Urothelium cell line (cell line): ENCODE measurements at regions not wholly inside any gene's neighbourhood (a gene's known extent, or its start where the extent isn't known, plus 50 kb on each side); places are given as distances from the start of the nearest gene placed in this dataset.

Source experiments
- DNase-seq: peaks from one replicate; pipeline ENCODE4 v3.0.0; 2011; ENCODE audit warnings: low spot score, mixed read lengths
- FAIRE-seq: peaks from 2 replicates; lab custom pipeline; 2011; peaks lifted over from hg19 to GRCh38; lab: Jason Lieb, UNC

DNA sequence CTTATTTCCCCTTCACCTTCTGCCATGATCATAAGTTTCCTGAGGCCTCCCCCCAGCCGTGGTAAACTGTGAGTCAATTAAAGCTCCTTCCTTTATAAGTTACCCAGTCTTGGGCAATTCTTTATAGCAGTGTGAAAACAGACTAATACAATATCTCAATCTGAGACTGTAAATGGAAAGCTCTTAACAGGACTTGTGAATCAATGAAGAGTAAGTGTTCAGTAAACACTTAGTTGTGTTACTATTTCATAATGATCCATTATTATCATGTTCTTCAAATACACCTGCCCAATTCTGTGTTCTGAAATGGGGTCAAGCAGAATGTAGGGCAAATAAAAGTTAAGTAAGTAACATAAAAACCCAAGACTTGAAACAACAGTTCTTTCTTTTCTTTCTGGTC lies 266.2 kb downstream of the TENT5A start:
- FAIRE-seq (no peak), DNase-seq (no peak)

DNA sequence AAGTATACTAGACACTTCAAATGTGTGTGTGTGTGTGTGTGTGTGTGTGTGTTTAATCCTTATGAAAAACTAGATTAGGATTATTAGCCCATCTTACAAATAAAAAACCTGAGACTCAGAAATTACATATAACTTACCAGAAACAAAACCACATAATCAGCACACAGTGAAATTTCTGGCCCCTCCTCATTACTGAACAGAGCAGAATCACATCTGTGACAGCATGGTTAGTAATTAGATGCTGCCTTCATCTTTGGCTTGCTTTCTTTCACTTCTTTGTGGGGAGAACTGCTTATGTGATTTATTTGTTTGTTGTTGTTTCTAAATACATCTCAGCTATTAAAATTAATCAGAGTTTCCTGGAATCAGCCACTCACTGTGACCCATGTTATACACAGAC lies 267.1 kb downstream of the TENT5A start:
- DNase-seq (no peak), FAIRE-seq (no peak)

DNA sequence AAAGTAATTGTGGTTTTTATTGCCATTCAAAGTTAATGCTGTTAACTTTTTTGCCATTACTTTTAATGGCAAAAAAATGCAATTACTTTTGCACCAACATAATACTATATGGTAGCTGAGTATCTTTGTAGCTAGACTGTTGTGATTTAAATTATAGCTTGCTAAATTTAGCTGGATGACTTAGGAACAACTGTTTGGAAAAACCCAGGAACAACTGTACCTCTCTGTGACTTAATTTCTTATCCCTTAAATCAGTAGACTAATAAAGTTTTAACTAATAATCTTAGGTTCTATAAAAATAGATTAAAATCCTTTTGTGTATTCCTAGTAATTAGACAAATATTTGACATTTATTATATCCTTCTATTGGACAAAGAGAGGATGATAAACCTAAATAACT lies 268.2 kb downstream of the TENT5A start:
- FAIRE-seq: no peak
- DNase-seq: no peak

DNA sequence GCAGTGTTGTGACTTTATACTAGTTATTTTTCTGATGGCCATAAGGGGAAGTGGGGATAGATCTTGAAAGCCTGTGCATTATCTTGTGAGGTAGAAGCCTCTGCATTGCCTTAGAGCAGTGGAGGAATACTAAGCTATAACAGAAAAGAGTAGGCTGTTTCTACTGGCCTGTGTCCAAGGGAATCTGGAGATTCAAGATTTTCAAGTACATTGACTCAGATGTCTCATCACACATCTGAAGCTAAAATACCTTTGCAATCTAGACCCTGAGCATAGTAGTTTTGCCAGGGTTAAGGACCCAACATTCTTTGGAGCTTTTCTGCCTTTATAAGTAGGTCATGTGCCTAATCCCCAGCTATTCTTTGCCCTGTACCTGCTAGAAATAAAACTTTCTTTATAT lies 272.3 kb downstream of the TENT5A start:
- DNase-seq: no peak

DNA sequence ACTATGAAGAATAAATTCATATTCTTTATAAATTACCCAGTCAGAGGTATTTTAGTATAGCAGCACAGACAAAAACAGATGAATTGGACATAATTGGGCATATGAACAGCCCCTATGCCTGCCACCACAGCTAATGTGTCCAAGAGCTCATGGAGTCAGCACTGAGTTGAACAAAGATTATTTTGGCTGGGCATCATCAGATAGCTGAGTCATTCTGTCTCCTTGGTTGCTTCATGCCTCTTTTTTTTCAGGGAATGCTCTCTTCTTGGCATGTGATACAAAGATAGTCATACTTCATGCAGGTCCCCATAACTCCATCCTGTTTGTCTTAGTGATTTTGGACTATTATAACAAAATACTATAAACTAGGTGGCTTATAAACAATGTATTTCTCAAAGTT lies 275.6 kb downstream of the TENT5A start:
- DNase-seq (no peak), FAIRE-seq (no peak)

More for the DNA sequence above, 272.3 kb downstream of the TENT5A start:
- no peak for FAIRE-seq

DNA sequence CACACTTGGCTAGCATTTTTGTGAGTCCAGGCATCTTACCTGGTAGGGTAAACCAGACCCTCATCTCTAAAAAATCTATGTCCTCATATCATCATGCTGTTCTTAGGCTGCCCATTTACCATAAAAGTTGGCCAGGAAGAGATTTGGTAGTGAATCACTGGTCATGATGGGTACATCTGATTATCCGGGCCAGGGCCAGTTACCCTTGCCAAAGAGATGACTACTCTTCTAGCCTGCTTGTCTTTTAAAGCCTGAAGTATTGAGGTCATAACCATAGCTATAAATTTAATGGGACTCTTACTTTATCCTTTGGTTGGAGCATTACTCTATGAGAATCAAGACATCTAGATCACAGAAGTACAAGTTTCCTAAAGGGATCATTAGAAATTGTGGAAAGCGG lies 276.8 kb downstream of the TENT5A start:
- FAIRE-seq (no peak), DNase-seq (no peak)

DNA sequence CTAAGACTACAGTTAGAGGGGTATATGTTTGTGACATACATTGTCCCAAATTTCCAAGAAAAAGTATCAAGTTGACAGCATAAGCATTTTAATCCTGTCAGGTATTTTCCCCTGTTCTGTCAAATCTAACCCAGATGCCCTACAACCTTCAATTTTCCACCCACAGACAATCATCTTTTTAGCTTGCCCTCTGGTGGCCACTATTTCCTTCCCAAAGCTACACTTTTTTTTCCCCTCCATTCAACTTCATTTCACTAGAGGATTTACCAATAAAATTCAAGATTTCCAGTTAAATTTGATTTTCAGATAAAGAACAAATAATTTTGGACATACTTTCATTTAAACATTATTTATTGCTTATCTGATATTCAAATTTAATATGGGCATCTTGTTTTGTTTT lies 286.6 kb downstream of the TENT5A start:
- DNase-seq: no peak
- no peak for FAIRE-seq

DNA sequence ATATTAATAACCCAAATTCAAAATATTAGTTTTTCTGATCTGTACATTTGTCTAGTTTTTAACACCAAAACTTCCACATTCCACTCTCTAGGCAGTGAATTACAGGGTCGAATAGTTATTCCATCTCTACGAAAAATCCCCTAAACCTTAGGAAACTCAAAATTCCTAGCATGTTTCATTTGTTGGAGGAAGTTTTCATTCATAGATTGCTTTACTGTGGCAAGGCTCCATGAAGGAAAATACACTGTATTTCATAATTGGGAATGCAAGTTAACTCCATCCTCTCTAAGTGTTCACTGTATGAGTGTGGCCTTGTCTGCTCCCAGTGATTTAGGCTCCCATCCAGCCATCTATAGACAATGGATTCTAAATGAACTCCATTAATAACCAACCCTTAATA lies 296.1 kb downstream of the TENT5A start:
- DNase-seq (no peak), FAIRE-seq (no peak)

DNA sequence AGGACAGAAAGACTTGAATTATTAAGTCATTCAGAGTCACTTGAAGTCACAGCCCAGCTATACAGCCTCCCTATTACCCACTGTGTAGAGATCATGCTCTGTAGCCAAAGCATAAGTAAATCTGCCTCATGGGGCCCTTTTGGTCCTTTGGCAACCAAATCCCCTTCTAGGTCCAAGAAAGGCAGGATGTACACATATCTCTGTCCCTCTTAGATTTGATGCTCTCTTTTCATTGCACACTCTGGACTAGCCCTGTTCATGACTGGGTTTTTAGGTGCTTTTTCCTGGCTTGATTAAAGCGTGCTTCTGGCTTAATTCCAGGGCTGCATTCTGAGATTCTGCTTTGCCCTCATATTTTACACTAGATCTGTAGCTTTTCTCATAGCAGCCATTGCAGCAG lies 296.8 kb downstream of the TENT5A start:
- DNase-seq: no peak
- no peak for FAIRE-seq

DNA sequence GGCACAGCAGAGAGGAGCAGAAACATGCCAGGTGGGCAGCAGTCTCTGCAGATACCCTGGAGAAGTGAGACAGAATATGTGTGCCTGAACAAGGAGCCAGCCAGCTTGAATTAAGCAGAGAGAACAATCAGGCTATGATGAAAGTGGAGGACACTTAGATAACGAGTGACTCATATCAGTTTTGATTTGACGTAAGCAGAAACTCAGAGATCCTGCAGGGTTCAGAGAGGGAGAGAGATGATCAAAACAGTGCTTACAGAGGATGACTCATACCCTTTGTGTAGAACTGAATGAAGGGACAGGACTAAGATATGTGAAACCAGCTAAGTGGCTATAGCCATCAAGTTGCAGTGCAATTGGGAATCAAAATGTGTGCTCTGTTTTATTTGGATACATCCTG lies 300.7 kb downstream of the TENT5A start:
- no peak for FAIRE-seq
- peak; percentile 35 for DNase-seq

DNA sequence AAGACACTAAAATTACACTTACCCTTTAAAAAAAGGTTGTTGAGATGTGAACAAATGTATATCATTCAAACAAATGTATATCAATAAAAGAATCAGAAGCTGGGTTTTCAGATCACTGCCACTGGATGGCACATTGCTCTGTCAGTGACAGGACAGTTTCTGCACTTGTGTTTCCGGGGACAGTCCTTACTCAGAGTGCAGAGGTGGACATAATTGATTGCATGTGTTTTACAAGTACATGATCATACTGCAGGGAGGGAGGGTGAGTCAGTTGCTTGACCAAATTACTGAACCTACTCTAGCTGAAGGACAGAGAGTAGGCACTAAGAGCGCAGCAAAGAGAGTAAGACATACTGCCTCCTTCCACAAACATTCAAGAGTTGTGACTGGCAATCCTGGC lies 302.3 kb downstream of the TENT5A start:
- DNase-seq: no peak
- FAIRE-seq: no peak

DNA sequence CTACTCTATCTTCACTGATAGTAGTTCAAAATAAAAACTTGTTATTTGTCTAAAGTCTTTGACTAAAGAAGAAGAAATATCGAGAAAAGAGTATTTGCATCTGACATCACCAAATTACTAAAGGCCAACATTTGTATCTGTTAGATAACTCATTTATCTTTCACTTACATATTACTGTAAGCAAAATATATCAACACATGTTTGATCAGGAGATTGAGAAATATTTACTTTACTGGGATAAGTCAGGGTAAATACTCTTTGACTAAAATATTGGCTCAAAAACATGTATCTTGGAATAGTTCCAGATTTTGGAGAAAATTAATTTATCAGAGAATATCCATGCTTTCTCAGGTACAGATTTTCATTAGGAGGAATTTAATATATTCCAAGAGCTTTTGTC lies 306.0 kb downstream of the TENT5A start:
- FAIRE-seq (no peak), DNase-seq (no peak)

DNA sequence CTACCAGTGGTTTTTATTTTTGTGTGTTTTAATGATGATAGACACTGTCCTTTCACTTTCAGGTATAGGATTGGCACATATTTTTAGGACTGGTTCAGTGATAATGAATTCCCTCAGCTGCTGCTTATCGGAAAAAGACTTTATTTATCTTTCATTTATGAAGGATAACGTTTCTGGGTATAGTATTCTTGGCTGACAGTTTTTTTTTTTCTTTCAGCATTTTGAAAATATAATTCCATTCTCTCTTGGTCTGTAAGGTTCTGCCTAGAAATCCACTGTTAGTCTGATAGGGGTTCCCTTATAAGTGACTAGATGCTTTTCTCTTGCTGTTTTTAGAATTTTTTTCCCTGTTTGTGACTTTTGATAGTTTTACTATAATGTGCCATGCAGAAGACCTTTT lies 313.1 kb downstream of the TENT5A start:
- FAIRE-seq (no peak), DNase-seq (no peak)

DNA sequence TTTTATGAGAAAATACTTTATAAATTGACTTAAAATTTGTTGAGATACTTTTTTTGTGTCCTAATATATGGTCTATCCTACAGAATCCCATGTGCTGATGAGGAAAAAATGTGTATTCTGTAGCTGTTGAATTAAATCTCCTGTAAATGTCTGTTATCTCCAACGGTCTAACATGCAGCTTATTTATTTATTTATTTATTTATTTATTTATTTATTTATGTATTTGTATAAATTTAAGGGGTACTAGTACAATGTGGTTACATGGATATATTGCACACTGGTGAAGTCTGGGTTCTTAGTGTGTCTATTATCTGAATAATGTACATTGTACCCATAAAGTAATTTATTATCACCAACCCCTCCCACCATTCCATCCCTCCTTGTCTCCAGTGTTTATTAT lies 315.5 kb downstream of the TENT5A start:
- DNase-seq (no peak), FAIRE-seq (no peak)

DNA sequence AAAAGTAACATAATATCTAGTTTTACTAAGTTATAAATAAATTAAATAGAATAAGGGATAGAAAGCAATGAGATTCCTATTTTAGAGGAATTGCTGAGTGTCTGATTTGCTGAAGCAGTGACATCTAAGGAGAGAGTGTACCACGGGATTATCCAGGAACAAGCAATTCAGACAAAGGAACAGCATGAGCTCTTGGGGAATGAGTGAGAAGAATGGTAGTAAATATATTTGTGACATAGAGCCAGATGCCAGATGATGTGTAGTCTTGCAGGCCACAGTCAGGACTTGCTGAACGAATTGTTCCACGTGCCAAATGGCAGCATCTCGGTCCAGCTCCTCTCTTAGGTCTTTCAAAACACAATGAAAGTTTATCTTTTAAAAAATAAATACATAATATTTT lies 339.2 kb downstream of the TENT5A start:
- FAIRE-seq: no peak
- DNase-seq: no peak

DNA sequence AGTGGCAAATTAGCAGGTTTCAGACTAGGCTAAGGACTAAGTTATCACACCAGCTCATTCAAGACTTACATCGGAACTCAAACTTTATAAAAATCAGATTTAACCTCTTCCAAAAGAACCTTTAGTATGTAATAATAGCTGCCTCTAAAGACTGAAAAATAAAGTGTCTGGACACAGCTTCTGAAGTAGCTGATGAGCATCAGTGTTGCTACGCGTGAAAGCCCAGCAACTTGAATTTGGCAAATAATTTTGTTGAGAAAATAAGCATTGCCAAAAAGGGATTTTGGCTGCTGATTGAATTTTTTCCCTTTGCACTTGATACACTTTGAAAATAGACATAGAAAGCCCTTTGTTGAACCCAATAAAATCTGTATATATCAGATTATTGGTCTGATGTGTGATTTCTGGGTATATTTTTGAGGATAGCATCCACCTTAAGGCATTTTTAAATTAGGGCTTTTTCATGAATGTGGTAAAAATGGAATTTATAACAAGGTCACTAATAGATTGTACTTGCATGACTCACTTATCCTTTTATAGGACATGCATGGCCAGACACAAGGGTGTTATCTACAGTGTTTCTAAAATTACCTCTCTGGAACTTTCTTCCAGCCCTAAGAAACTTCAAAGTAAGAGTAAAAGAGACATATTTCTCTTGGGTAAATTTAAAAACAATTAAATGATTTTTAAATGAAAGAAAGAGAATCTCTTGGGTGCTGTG lies 350.4 kb downstream of the TENT5A start:
- FAIRE-seq (no peak), DNase-seq (peak; percentile 11)

DNA sequence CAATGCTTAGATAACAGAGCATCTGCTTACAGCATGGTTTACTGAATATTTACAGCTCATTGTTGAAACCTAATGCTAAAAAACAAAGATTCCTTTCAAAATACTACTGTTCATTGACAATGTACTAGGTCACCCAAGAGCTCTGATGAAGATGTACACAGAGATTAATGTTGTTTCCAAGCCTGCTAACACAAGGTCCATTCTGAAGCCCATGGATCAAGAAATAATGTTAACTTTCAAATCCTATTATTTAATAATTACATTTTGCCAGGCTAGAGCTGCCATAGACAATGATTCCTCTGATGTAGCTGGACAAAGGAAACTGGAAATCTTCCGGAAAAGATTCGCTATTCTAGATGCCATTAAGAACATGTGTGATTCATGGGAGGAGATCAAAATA lies 355.6 kb downstream of the TENT5A start:
- no peak for DNase-seq
- no peak for FAIRE-seq

DNA sequence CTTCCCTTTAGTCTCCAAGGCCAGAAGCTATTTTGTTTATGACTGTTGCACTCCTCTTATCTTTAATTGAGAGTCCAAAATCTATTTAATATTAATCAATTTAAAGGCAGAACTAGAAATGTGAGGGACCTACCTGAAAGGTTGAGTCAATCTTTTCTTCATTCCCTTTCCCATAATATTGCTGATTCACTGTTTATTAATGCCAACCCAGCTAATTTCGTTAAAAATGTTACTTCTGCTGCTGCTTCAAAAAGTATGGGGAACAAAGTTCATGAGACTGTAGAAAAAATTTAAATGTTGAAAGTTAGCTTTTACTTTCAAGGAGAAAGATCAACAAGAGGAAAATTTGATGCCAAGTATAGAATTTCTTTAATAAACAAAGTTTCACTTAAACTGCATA lies 365.3 kb downstream of the TENT5A start:
- FAIRE-seq (no peak), DNase-seq (no peak)

DNA sequence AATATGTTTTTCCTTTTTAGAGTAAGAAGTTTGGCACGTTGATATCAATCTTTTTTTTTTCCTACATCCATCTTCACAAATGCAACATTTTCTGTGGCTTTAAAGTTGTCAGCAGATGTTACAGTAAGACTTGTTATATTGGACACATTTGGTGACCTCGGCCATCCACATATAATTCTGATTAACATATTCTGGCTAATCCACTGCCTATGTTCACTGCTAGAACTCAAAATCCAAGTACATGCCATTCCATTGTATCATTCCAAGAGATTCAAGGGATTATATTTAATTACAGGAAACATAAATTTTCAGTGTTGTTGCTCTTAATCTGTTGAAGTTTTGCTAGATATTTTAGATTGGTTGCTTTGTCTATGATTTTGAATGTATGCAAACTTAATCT lies 367.6 kb downstream of the TENT5A start:
- DNase-seq (no peak), FAIRE-seq (no peak)

DNA sequence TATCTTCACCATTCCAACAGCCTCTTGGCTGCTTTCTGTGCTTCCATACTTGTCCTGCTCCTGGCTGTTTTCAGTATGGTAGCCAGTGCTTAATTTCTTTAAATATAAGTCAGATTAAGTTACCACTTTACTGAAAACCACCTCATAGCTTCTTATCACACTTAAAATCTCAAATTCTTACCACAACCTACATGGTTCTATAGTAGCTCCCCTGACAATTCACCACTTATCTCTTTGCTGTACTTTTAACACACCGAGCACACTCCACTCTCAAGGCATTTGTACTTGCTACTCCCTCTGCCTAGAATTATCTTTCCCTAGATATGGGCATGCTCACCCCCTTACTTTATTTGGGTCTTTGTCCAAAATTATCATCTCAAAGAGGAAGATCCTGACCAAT lies 369.0 kb downstream of the TENT5A start:
- DNase-seq (no peak), FAIRE-seq (no peak)

DNA sequence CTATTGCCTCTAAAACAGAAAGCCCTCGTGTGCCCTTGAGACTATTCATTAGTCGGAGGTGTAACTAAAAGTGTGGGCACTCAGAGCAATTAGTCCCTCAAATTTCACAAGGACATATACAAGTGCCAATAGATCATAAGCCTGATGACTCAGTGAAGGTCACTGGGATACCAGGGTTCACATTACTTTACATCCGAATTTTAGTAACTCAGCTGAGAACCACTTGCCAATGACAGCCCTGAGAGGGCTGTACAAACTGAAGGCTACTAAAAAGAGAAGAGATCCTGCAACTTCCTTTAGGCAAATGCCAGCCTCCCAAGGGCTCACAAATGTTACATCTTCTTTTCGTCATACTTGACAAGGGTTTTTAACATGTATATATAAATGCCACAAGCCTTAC lies 369.6 kb downstream of the TENT5A start:
- no peak for FAIRE-seq
- no peak for DNase-seq

DNA sequence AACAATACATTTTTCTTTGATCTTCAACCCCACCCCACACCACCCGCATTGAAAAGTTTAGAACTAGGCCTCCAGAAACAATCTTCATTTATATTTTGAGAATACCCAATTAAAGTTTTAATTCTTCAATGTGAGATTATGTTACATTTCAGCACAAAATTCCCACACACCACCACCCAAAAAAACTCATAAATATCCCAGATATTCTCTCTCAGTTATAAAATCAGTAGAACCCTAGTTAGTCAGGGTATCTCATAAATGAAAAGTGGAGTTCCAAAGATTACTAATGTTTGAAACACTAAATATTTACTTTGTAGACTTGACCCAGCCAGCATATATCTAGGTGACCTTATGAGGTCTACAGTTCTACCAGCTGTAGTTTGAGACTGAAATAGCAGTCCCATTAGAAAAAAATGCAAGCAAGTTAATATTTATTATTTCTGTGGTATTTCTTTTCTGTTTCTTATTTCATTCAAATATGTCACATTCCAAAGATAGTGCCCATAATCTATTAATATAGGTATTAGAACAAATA lies 371.0 kb downstream of the TENT5A start:
- no peak for DNase-seq
- FAIRE-seq: no peak

DNA sequence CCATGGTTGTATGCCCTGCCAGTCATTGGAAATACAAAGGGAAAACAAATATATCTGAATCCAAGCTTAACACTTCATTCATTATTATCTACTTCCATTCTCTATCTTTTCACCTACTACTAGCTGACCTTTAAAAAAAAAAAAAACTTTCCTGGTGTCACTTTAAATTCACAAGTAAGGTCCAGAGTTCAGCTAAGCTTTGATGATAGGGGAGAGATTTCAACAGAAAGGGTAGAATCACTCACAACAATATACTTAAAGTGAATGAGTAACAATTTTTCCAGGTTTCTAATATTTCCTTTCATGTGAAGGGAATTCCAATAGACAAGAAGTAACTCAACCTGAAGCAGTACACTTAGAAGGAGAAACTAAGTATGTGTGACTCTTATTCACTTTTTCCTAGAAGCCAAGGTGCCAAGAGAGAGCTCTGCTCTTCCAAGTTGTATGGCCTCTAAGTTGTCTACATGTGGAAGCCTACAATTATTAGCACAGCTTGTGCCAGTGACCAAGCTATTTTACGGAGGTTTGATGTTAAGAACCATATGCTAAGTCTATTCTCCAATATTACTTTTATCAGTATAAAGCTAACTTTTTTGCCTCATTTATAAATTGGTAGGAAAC lies 371.7 kb downstream of the TENT5A start:
- DNase-seq: no peak
- no peak for FAIRE-seq
